Endodermal cell (in vitro differentiated cells): ENCODE measurements at regions not wholly inside any gene's neighbourhood (a gene's known extent, or its start where the extent isn't known, plus 50 kb on each side); places are given as distances from the start of the nearest gene placed in this dataset.

Source experiments
- DNase-seq: peaks from one replicate; pipeline ENCODE4 v3.0.0-alpha.2; 2017
- H3K27ac ChIP-seq: 2 replicates; pipeline ENCODE4 v1.5.1; 2013; ENCODE audit warnings: mild to moderate bottlenecking, low read depth, low read length, moderate library complexity
- H3K27me3 ChIP-seq: 2 replicates; pipeline ENCODE4 v1.6.1; 2013; ENCODE audit warnings: mild to moderate bottlenecking, low read length, moderate library complexity; ENCODE audit not compliant: insufficient read depth, control insufficient read depth, poor library complexity, severe bottlenecking
- H3K36me3 ChIP-seq: 2 replicates; pipeline ENCODE4 v1.7.0; 2013; ENCODE audit warnings: mild to moderate bottlenecking, low read length, moderate library complexity; ENCODE audit not compliant: control insufficient read depth, insufficient read depth
- H3K4me1 ChIP-seq: one replicate; pipeline ENCODE4 v1.7.0; 2013; ENCODE audit warnings: low read length; ENCODE audit not compliant: control insufficient read depth, insufficient read depth
- H3K4me3 ChIP-seq: 2 replicates; pipeline ENCODE4 v1.5.1; 2013; ENCODE audit warnings: mild to moderate bottlenecking, low read length, moderate library complexity
- H3K9ac ChIP-seq: 2 replicates; pipeline ENCODE4 v1.6.1; 2013; ENCODE audit warnings: mild to moderate bottlenecking, low read length, moderate library complexity; ENCODE audit not compliant: poor library complexity, severe bottlenecking; ENCODE audit errors: extremely low read depth
- H3K9me3 ChIP-seq: 2 replicates; pipeline ENCODE4 v1.6.1; 2013; ENCODE audit warnings: mild to moderate bottlenecking, low read length, moderate library complexity; ENCODE audit not compliant: control insufficient read depth
- H3K27ac Mint-ChIP-seq: 2 replicates; pipeline ENCODE4 v1.8.0; 2020; ENCODE audit warnings: mixed read lengths
- H3K27me3 Mint-ChIP-seq: 2 replicates; pipeline ENCODE4 v1.8.0; 2021; ENCODE audit warnings: mild to moderate bottlenecking, mixed read lengths; ENCODE audit not compliant: insufficient read depth
- H3K36me3 Mint-ChIP-seq: 2 replicates; pipeline ENCODE4 v1.8.0; 2020; ENCODE audit warnings: low read depth, mixed read lengths
- H3K4me1 Mint-ChIP-seq: 2 replicates; pipeline ENCODE4 v1.8.0; 2020; ENCODE audit warnings: mixed read lengths
- H3K4me3 Mint-ChIP-seq: 2 replicates; pipeline ENCODE4 v1.8.0; 2020; ENCODE audit warnings: mild to moderate bottlenecking, moderate library complexity, mixed read lengths
- H3K9me3 Mint-ChIP-seq: 2 replicates; pipeline ENCODE4 v1.8.0; 2020; ENCODE audit warnings: mild to moderate bottlenecking, mixed read lengths
- WGBS, 2 experiments: methylation state at CpG; one replicate each; pipeline versions ENCODE4 v1.1.5 to v1.1.7; 2013; ENCODE audit warnings: missing lambda C conversion rate in 2 of 2, mixed read lengths in 1 of 2; ENCODE audit not compliant: insufficient coverage in 1 of 2, insufficient read length in 1 of 2; 5-methylcytosine and 5-hydroxymethylcytosine counted together
- TF ChIP-seq, protein P1 (sequence below): fragments of 200-600 bp; sonication (generic); conservative IDR thresholded peaks from 2 replicates; pipeline ENCODE4 v1.5.0; 2021; ENCODE audit warnings: antibody characterized with exemption, mild to moderate bottlenecking

DNA sequence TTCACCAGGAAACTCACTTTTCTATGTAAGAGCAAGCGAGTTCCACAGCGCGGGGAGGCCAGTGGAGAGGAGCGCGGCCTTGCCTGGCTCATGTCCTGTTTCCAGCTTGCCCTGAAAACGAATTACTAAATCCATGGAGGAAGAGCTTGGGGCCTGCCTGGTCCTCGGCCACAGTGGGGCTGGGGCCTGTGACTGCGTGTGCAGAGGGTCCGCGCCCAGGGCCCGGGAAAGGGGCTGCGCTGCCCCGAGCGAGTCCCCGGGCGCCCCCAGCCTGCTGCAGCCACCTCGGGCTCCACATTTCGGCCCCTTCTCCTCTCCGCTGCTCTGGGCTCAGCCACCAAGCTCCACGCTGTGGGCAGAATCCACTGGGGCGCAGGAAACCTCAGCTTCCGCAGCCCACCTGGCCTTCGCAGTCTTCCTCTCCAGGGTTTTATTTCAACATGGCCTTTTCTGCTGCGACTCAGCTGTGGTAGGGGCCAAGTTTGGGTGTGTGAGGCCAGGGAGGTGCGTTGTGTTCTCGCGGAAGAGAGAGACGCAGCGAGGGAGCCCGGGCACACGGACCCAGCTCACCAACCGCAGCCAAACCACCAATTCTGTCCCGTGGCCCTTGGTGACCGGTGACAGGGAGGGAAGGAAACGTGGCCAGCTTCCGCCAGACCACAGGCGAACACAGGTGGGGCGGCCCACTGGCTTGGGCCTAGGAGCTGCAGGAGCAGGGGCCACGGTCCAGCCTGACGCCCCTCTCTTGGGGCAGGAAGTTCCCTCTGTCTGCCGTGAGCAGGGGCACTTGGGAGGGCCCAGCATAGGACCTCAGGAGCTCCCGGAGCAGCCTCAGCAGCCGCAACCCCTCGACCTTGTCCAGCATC lies 211.4 kb downstream of the ERMARD start:
- H3K36me3 Mint-ChIP-seq = peaks cover 2% of the 10 kb centered on the region
- Histone ChIP-seq H3K36me3 (no peaks in the 10 kb centered on the region), H3K27me3 (peaks cover 16% of the 10 kb centered on the region), H3K27ac (no peak overlapping the region), H3K9me3 (no peaks in the 10 kb centered on the region), H3K9ac (no peak overlapping the region), H3K4me1 (no peaks in the 10 kb centered on the region), H3K4me3 (no peak overlapping the region)
- H3K27ac Mint-ChIP-seq = no peak overlapping the region
- WGBS, 2 experiments = 93 to 97% methylated on average over 27 to 44 of the region's 44 CpGs
- H3K4me1 Mint-ChIP-seq = no peaks in the 10 kb centered on the region
- H3K4me3 Mint-ChIP-seq = peak overlapping the region; percentile 48
- H3K9me3 Mint-ChIP-seq = peaks cover 7% of the 10 kb centered on the region
- TF ChIP-seq, protein P1, sequence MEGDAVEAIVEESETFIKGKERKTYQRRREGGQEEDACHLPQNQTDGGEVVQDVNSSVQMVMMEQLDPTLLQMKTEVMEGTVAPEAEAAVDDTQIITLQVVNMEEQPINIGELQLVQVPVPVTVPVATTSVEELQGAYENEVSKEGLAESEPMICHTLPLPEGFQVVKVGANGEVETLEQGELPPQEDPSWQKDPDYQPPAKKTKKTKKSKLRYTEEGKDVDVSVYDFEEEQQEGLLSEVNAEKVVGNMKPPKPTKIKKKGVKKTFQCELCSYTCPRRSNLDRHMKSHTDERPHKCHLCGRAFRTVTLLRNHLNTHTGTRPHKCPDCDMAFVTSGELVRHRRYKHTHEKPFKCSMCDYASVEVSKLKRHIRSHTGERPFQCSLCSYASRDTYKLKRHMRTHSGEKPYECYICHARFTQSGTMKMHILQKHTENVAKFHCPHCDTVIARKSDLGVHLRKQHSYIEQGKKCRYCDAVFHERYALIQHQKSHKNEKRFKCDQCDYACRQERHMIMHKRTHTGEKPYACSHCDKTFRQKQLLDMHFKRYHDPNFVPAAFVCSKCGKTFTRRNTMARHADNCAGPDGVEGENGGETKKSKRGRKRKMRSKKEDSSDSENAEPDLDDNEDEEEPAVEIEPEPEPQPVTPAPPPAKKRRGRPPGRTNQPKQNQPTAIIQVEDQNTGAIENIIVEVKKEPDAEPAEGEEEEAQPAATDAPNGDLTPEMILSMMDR = no peak
- peaks cover 7% of the 10 kb centered on the region for H3K27me3 Mint-ChIP-seq
- DNase-seq = no peak

DNA sequence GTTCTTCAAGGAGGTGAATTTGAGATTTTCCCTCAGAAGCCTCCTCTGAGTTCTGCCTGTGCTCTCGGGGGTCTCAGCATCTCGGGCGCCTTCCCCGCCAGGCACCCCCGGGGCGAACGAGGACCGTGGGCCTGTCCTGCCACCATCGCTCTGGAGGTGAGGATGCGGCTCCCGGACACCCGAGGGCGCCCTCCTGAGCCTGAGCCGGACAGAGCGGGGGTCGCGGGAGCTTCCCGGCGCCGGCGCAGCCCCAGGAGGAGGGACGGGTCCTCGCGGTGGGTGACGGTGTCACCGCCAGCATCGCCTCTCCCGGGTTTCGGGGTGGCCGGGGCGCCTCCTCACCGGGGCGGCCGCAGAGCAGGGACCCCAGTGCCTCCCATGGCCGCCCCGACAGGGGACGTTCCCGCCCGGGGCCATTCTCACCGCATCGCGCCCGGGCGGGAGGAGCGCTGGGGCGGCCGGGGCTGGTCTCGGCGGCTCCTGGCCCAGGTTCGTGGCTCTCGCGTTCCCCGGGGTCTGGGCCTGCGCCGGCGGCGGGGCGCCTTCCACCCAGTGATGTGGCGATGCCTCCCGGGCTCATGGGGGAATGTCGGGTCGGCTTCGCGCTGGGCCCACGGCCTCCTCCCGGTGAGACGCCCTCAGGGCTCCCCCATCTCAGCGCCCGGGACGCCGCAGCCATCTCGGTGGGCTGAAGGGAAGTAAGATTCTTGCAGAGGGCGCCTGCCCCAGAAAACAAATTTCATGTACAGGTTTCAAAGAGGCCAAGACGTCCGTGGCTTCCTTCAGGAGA lies 210.5 kb downstream of the ERMARD start:
- H3K36me3 ChIP-seq = no peaks in the 10 kb centered on the region
- Mint-ChIP-seq H3K36me3 (no peaks in the 10 kb centered on the region), H3K27ac (no peak overlapping the region), H3K4me1 (no peaks in the 10 kb centered on the region), H3K4me3 (peak overlapping the region; percentile 48), H3K27me3 (peaks cover 7% of the 10 kb centered on the region), H3K9me3 (peaks cover under 1% of the 10 kb centered on the region)
- no peaks in the 10 kb centered on the region for H3K4me1 ChIP-seq
- H3K4me3 ChIP-seq = peak overlapping the region; percentile 56
- H3K27me3 ChIP-seq = peaks cover 16% of the 10 kb centered on the region
- H3K9ac ChIP-seq = no peak overlapping the region
- TF ChIP-seq, protein P1 = peak; percentile 84
- no peaks in the 10 kb centered on the region for H3K9me3 ChIP-seq
- 21 to 22% methylated on average over 50 to 75 of the region's 75 CpGs for WGBS, 2 experiments
- peak; percentile 87 for DNase-seq
- H3K27ac ChIP-seq = no peak overlapping the region

- H3K9me3 Mint-ChIP-seq = no peaks in the 10 kb centered on the region
- TF ChIP-seq, protein P1 = no peak
Observed at GRCh38 chr6:169960886-169961611, 209.6 kb downstream of the ERMARD start.

More at GRCh38 chr6:169960886-169961611, 209.6 kb downstream of the ERMARD start:
- H3K27ac Mint-ChIP-seq = no peak overlapping the region
- peak overlapping the region; percentile 48 for H3K4me3 Mint-ChIP-seq
- Histone ChIP-seq H3K9ac (no peak overlapping the region), H3K27ac (no peak overlapping the region), H3K27me3 (peaks cover 16% of the 10 kb centered on the region), H3K36me3 (no peaks in the 10 kb centered on the region), H3K4me3 (no peak overlapping the region), H3K9me3 (no peaks in the 10 kb centered on the region), H3K4me1 (no peaks in the 10 kb centered on the region)
- DNase-seq = peak; percentile 47
- H3K36me3 Mint-ChIP-seq = no peaks in the 10 kb centered on the region
- H3K27me3 Mint-ChIP-seq = peaks cover 7% of the 10 kb centered on the region
- WGBS, 2 experiments = 81 to 89% methylated on average over 5 to 12 of the region's 12 CpGs
- H3K4me1 Mint-ChIP-seq = no peaks in the 10 kb centered on the region
